H1 (cell line): ENCODE measurements at regions not wholly inside any gene's neighbourhood (a gene's known extent, or its start where the extent isn't known, plus 50 kb on each side); places are given as distances from the start of the nearest gene placed in this dataset.

Source experiments
- CTCF ChIA-PET: fragments of 300-600 bp; sonication (Branson Sonifier 250); formaldehyde crosslinking; loops from one replicate; lab custom pipeline; 2021; ENCODE audit not compliant: partially characterized antibody; lab: Charles Lee
- POLR2A ChIA-PET: fragments of 300-600 bp; sonication (Branson Sonifier 250); formaldehyde crosslinking; loops from one replicate; lab custom pipeline; 2021; ENCODE audit warnings: inconsistent platforms; ENCODE audit not compliant: partially characterized antibody; lab: Charles Lee
- DNase-seq, 2 experiments: peaks; one replicate each; pipeline versions ENCODE4 v3.0.0 to v3.0.0-alpha.2; 2010 to 2022; ENCODE audit warnings: low spot score in 2 of 2, low read depth in 1 of 2, mixed read lengths in 1 of 2
- FAIRE-seq: peaks from 2 replicates; lab custom pipeline; 2011; peaks lifted over from hg19 to GRCh38; lab: Jason Lieb, UNC
- H2AFZ ChIP-seq: 2 replicates; pipeline ENCODE4 v1.8.1; 2012; ENCODE audit warnings: low read length, inconsistent platforms
- H2AK5ac ChIP-seq: 2 replicates; pipeline ENCODE4 v1.6.1; 2013; ENCODE audit warnings: low read depth, low read length
- H2BK120ac ChIP-seq: replicated peaks from 2 replicates; pipeline ENCODE3; 2013; ENCODE audit warnings: low read depth, low read length, inconsistent platforms
- H2BK12ac ChIP-seq: 2 replicates; pipeline ENCODE4 v1.6.1; 2013; ENCODE audit warnings: low read depth, low read length
- H2BK15ac ChIP-seq: 2 replicates; pipeline ENCODE4 v1.6.1; 2013; ENCODE audit warnings: low read length
- H2BK20ac ChIP-seq: 2 replicates; pipeline ENCODE4 v1.6.1; 2013; ENCODE audit warnings: low read length
- H2BK5ac ChIP-seq: 2 replicates; pipeline ENCODE4 v1.6.1; 2013; ENCODE audit warnings: low read depth, low read length
- H3K14ac ChIP-seq: 2 replicates; pipeline ENCODE4 v1.6.1; 2013; ENCODE audit warnings: inconsistent platforms; ENCODE audit not compliant: insufficient read length
- H3K18ac ChIP-seq: 2 replicates; pipeline ENCODE4 v1.6.1; 2013; ENCODE audit warnings: low read length; ENCODE audit errors: extremely low read depth
- H3K23ac ChIP-seq: 2 replicates; pipeline ENCODE4 v1.6.1; 2013; ENCODE audit warnings: inconsistent platforms; ENCODE audit not compliant: insufficient read length
- H3K23me2 ChIP-seq: 2 replicates; pipeline ENCODE4 v1.6.1; 2013; ENCODE audit warnings: low read depth, low read length
- H3K27ac ChIP-seq: 2 replicates; pipeline ENCODE4 v1.6.1; 2011; ENCODE audit warnings: low read depth, low read length, inconsistent platforms
- H3K27me3 ChIP-seq, 4 experiments: replicated peaks in 1 of 4; 1 replicate in 1 of 4; 2 replicates in 3 of 4; pipeline versions ENCODE4 v1.6.1 to v1.8.1; 2011 to 2013; ENCODE audit warnings: low read length in 3 of 4, mild to moderate bottlenecking in 3 of 4, inconsistent platforms in 2 of 4, mixed read lengths in 2 of 4, moderate library complexity in 1 of 4; ENCODE audit not compliant: control insufficient read depth in 3 of 4, insufficient read depth in 3 of 4; ENCODE audit errors: extremely low read depth in 1 of 4
- H3K36me3 ChIP-seq, 4 experiments: 2 replicates each; pipeline versions ENCODE4 v1.6.1 to v1.8.1; 2011 to 2013; ENCODE audit warnings: mild to moderate bottlenecking in 4 of 4, low read length in 3 of 4, moderate library complexity in 2 of 4, control low read depth in 1 of 4, inconsistent platforms in 1 of 4; ENCODE audit not compliant: insufficient read depth in 4 of 4, control insufficient read depth in 2 of 4
- H3K4ac ChIP-seq: replicated peaks from 2 replicates; pipeline ENCODE3; 2013; ENCODE audit warnings: low read length, low read depth, mixed read lengths, inconsistent platforms; ENCODE audit not compliant: insufficient read length
- H3K4me1 ChIP-seq, 4 experiments: replicated peaks in 1 of 4; 1 replicate in 1 of 4; 2 replicates in 3 of 4; pipeline versions ENCODE4 v1.6.1 to v1.8.1; 2011 to 2013; ENCODE audit warnings: low read length in 3 of 4, inconsistent platforms in 2 of 4, mixed read lengths in 1 of 4; ENCODE audit not compliant: insufficient read depth in 4 of 4, control insufficient read depth in 3 of 4
- H3K4me2 ChIP-seq, 2 experiments: 2 replicates each; pipeline versions ENCODE4 v1.6.1 to v1.8.1; 2011 to 2013; ENCODE audit warnings: low read depth in 2 of 2, low read length in 2 of 2, control low read depth in 1 of 2, inconsistent platforms in 1 of 2, mild to moderate bottlenecking in 1 of 2; ENCODE audit not compliant: insufficient read depth in 1 of 2
- H3K4me3 ChIP-seq, 4 experiments: fragments of 200-600, 300-600 bp in 1 of 4; sonication (generic), shearing (Covaris generic), sonication (Bioruptor Twin) in 1 of 4; 2 replicates each; pipeline versions ENCODE4 v1.5.1 to v1.8.1; 2011 to 2016; ENCODE audit warnings: low read length in 4 of 4, low read depth in 3 of 4, control low read depth in 2 of 4, inconsistent platforms in 2 of 4, mild to moderate bottlenecking in 2 of 4, mixed read lengths in 1 of 4, moderate library complexity in 1 of 4; ENCODE audit not compliant: insufficient read depth in 2 of 4; ENCODE audit errors: extremely low read depth in 1 of 4
- H3K56ac ChIP-seq: replicated peaks from 2 replicates; pipeline ENCODE3; 2013; ENCODE audit warnings: low read depth, mild to moderate bottlenecking, mixed read lengths, low read length, inconsistent platforms; ENCODE audit not compliant: insufficient read length
- H3K79me1 ChIP-seq: 2 replicates; pipeline ENCODE4 v1.6.1; 2013; ENCODE audit warnings: low read depth, low read length, control low read depth
- H3K79me2 ChIP-seq, 2 experiments: 2 replicates each; pipeline versions ENCODE4 v1.6.1 to v1.8.1; 2012 to 2013; ENCODE audit warnings: low read length in 2 of 2, mild to moderate bottlenecking in 2 of 2, inconsistent platforms in 1 of 2; ENCODE audit not compliant: insufficient read depth in 2 of 2, control insufficient read depth in 1 of 2
- H3K9ac ChIP-seq, 4 experiments: replicated peaks in 1 of 4; 1 replicate in 1 of 4; 2 replicates in 3 of 4; pipeline versions ENCODE4 v1.6.1 to v1.8.1; 2011 to 2013; ENCODE audit warnings: low read depth in 3 of 4, low read length in 3 of 4, control low read depth in 2 of 4, mild to moderate bottlenecking in 2 of 4, moderate library complexity in 2 of 4, inconsistent platforms in 1 of 4; ENCODE audit errors: extremely low read depth in 1 of 4
- H3K9me3 ChIP-seq, 2 experiments: 2 replicates each; pipeline versions ENCODE4 v1.6.1 to v1.8.1; 2012 to 2013; ENCODE audit warnings: mild to moderate bottlenecking in 2 of 2, moderate library complexity in 2 of 2, control low read depth in 1 of 2, inconsistent platforms in 1 of 2, low read depth in 1 of 2, low read length in 1 of 2, mixed read lengths in 1 of 2; ENCODE audit not compliant: insufficient read depth in 2 of 2
- H4K20me1 ChIP-seq, 2 experiments: replicated peaks in 1 of 2; 2 replicates each; pipeline versions ENCODE3 to v1.8.1; 2011 to 2013; ENCODE audit warnings: inconsistent platforms in 2 of 2, low read length in 2 of 2, mild to moderate bottlenecking in 1 of 2; ENCODE audit not compliant: insufficient read depth in 2 of 2, control insufficient read depth in 1 of 2
- H4K5ac ChIP-seq: 2 replicates; pipeline ENCODE4 v1.6.1; 2013; ENCODE audit warnings: low read length, low read depth, mixed read lengths, inconsistent platforms; ENCODE audit not compliant: insufficient read length
- H4K8ac ChIP-seq: 2 replicates; pipeline ENCODE4 v1.8.0; 2013; ENCODE audit warnings: mild to moderate bottlenecking, moderate library complexity, low read length, inconsistent platforms; ENCODE audit not compliant: insufficient read depth; ENCODE audit errors: extremely low read depth
- H4K91ac ChIP-seq: replicated peaks from 2 replicates; pipeline ENCODE3; 2013; ENCODE audit warnings: low read length, mixed read lengths, inconsistent platforms; ENCODE audit not compliant: insufficient read length
- ASH2L ChIP-seq: fragments of 200-600, 300-600 bp; sonication (generic); IDR thresholded peaks from one replicate; pipeline ENCODE4 v1.7.1; 2017; ENCODE audit warnings: low read length
- ATF3 ChIP-seq: IDR thresholded peaks from 2 replicates; pipeline ENCODE4 v1.6.1; 2011; ENCODE audit warnings: low read depth, mild to moderate bottlenecking, low read length; ENCODE audit not compliant: insufficient read depth
- BCL11A ChIP-seq, 2 experiments: IDR thresholded peaks; one replicate each; pipeline ENCODE4 v1.6.1; 2011; ENCODE audit warnings: low read depth in 2 of 2, low read length in 2 of 2, mild to moderate bottlenecking in 2 of 2
- CHD2 ChIP-seq: IDR thresholded peaks from 2 replicates; pipeline ENCODE4 v1.6.1; 2012; ENCODE audit warnings: low read length, improper control_type of control experiment
- GTF2F1 ChIP-seq: IDR thresholded peaks from 2 replicates; pipeline ENCODE4 v1.6.1; 2012; ENCODE audit warnings: low read depth, low read length, improper control_type of control experiment, borderline replicate concordance
- JUN ChIP-seq: IDR thresholded peaks from 2 replicates; pipeline ENCODE4 v1.6.1; 2011; ENCODE audit warnings: low read depth, mild to moderate bottlenecking, improper control_type of control experiment, low read length
- MAFK ChIP-seq: IDR thresholded peaks from 2 replicates; pipeline ENCODE4 v1.6.1; 2012; ENCODE audit warnings: low read depth, mild to moderate bottlenecking, improper control_type of control experiment, low read length
- MAX ChIP-seq: IDR thresholded peaks from 2 replicates; pipeline ENCODE4 v1.6.1; 2012; ENCODE audit warnings: inconsistent platforms
- PHF8 ChIP-seq: fragments of 200-600 bp; sonication (generic); conservative IDR thresholded peaks from 2 replicates; pipeline ENCODE4 v1.7.1; 2012; ENCODE audit warnings: low read depth, mild to moderate bottlenecking, inconsistent platforms, low read length, moderate library complexity
- POLR2AphosphoS5 ChIP-seq: IDR thresholded peaks from 2 replicates; pipeline ENCODE4 v1.6.1; 2011; ENCODE audit warnings: low read depth, low read length
- SIX5 ChIP-seq: IDR thresholded peaks from 2 replicates; pipeline ENCODE4 v1.6.1; 2011; ENCODE audit warnings: mild to moderate bottlenecking, low read depth, low read length
- SP1 ChIP-seq: IDR thresholded peaks from 2 replicates; pipeline ENCODE4 v1.6.1; 2011; ENCODE audit warnings: low read depth, low read length
- SP2 ChIP-seq: IDR thresholded peaks from 2 replicates; pipeline ENCODE4 v1.6.1; 2012; ENCODE audit warnings: mild to moderate bottlenecking, low read length, inconsistent platforms
- SUZ12 ChIP-seq: fragments of 200-600 bp; sonication (generic); IDR thresholded peaks from 2 replicates; pipeline ENCODE4 v1.6.1; 2012; ENCODE audit warnings: mild to moderate bottlenecking, inconsistent platforms, low read length, moderate library complexity, mixed read lengths
- TEAD4 ChIP-seq: IDR thresholded peaks from 2 replicates; pipeline ENCODE4 v1.6.1; 2012; ENCODE audit warnings: low read depth, low read length, inconsistent platforms, mixed read lengths
- WGBS, 2 experiments: shearing (Covaris generic) in 1 of 2; methylation state at CpG; one replicate each; pipeline versions ENCODE4 v1.1.6 to v1.1.7; 2013 to 2015; ENCODE audit warnings: low lambda C conversion rate in 2 of 2, mixed read lengths in 2 of 2, inconsistent platforms in 1 of 2, low coverage in 1 of 2, missing lambda C conversion rate in 1 of 2; ENCODE audit not compliant: insufficient replicate concordance in 2 of 2, insufficient coverage in 1 of 2, insufficient read length in 1 of 2; ENCODE audit errors: extremely low coverage in 1 of 2, missing lambda C conversion rate in 1 of 2; 5-methylcytosine and 5-hydroxymethylcytosine counted together

- FAIRE-seq (no peak), DNase-seq (no peak)
- CTCF ChIA-PET: interaction anchor here (0.6 to 1.0 kb wide), 2 partner anchors 8 to 713 kb away, joined by 3 to 4 read pairs; no protein-coding TSS in a partner anchor
- no peak for TF ChIP-seq SIX5
- no peak for TF ChIP-seq ASH2L
- TF ChIP-seq SP2: no peak
- no peak for TF ChIP-seq SUZ12
- TF ChIP-seq ATF3: no peak
- no peak for TF ChIP-seq JUN
- no peak for TF ChIP-seq PHF8
- TF ChIP-seq CHD2: no peak
- no peak for TF ChIP-seq GTF2F1
- TF ChIP-seq TEAD4: no peak
- TF ChIP-seq BCL11A (IDR thresholded peaks at IDR 0.05; ENCODE audit: low read depth in 2 of 2, low read length in 2 of 2): no peak
- TF ChIP-seq MAX: no peak
- TF ChIP-seq POLR2AphosphoS5: no peak
- TF ChIP-seq SP1: no peak
- TF ChIP-seq MAFK: no peak
These were observed 53.0 kb upstream of the MME start for GRCh38 chr3:155026999-155027591.

More at GRCh38 chr3:155026999-155027591, 53.0 kb upstream of the MME start:
- H3K9me3 ChIP-seq: peaks cover 6% of the 10 kb centered on the region in 2 experiments; a peak in 1 of 4 replicates
- H2BK12ac ChIP-seq: no peak overlapping the region
- no peak overlapping the region for H2AFZ ChIP-seq
- H3K18ac ChIP-seq: no peak overlapping the region; the same call in 1 of the 2 replicates
- POLR2A ChIA-PET: no interaction called here
- H3K4me2 ChIP-seq: no peak overlapping the region
- H2BK15ac ChIP-seq: no peak overlapping the region
- 81% methylated on average over 2 of the region's 2 CpGs; no CpG with 5 or more reads in 1 of the 2 experiments for WGBS, 2 experiments
- H3K4ac ChIP-seq: no peak overlapping the region
- no peak overlapping the region for H2BK5ac ChIP-seq
- no peaks in the 10 kb centered on the region; a peak in 1 of 8 replicates for H3K36me3 ChIP-seq
- H3K4me1 ChIP-seq: peaks cover 0 to 3% (median 0%) of the 10 kb centered on the region in 4 experiments; a peak in 1 of 7 replicates
- no peaks in the 10 kb centered on the region for H3K23me2 ChIP-seq
- H4K5ac ChIP-seq: no peak overlapping the region
- H4K8ac ChIP-seq: no peak overlapping the region
- H3K27me3 ChIP-seq: no peaks in the 10 kb centered on the region
- no peak overlapping the region for H2BK20ac ChIP-seq
- H3K79me1 ChIP-seq: no peaks in the 10 kb centered on the region
- H4K91ac ChIP-seq: no peak overlapping the region
- no peaks in the 10 kb centered on the region for H4K20me1 ChIP-seq
- no peak overlapping the region for H2BK120ac ChIP-seq
- no peaks in the 10 kb centered on the region for H3K79me2 ChIP-seq
- H3K23ac ChIP-seq: no peak overlapping the region
- no peak overlapping the region for H3K14ac ChIP-seq
- no peak overlapping the region for H3K4me3 ChIP-seq
- H3K56ac ChIP-seq: no peak overlapping the region
- H3K9ac ChIP-seq: no peak overlapping the region
- no peak overlapping the region for H2AK5ac ChIP-seq
- no peak overlapping the region for H3K27ac ChIP-seq
